Prostate gland (tissue), 2 donors: ENCODE measurements at regions not wholly inside any gene's neighbourhood (a gene's known extent, or its start where the extent isn't known, plus 50 kb on each side); places are given as distances from the start of the nearest gene placed in this dataset.

Experiments used
- DNase-seq: peaks from one replicate; pipeline ENCODE4 v3.0.0-alpha.2; 2019; ENCODE audit warnings: low spot score
- H3K27ac ChIP-seq, 2 donors: fragments of 200-600 bp; sonication (generic); 2 replicates each; pipeline ENCODE4 v1.5.1; 2017 to 2019
- H3K27me3 ChIP-seq: fragments of 200-600 bp; sonication (generic); replicated peaks from 2 replicates; pipeline ENCODE4 v1.5.1; 2019; ENCODE audit not compliant: insufficient read depth
- H3K36me3 ChIP-seq, 2 donors: fragments of 200-600 bp; sonication (generic); 1 replicate in 1 of 2; 2 replicates in 1 of 2; pipeline versions ENCODE4 v1.5.1 to v1.8.1; 2017 to 2019
- H3K4me1 ChIP-seq: fragments of 200-600 bp; sonication (generic); replicated peaks from 2 replicates; pipeline ENCODE4 v1.5.1; 2019
- H3K4me3 ChIP-seq, 2 donors: fragments of 200-600 bp; sonication (generic); 2 replicates each; pipeline ENCODE4 v1.5.1; 2017 to 2019
- H3K9me3 ChIP-seq: fragments of 200-600 bp; sonication (generic); 2 replicates; pipeline ENCODE4 v1.5.1; 2017
- POLR2A ChIP-seq: fragments of 450-650 bp; IDR thresholded peaks from one replicate; pipeline ENCODE4 v1.6.1; 2016; ENCODE audit warnings: antibody characterized with exemption, mild to moderate bottlenecking
- POLR2AphosphoS5 ChIP-seq: sonication (generic); formaldehyde crosslinking; IDR thresholded peaks from one replicate; pipeline ENCODE4 v1.6.1; 2017; ENCODE audit warnings: antibody characterized with exemption
- WGBS: methylation state at CpG from one replicate; pipeline ENCODE4 v1.1.5; 2018; 5-methylcytosine and 5-hydroxymethylcytosine counted together
- intact Hi-C: fragments of 100-400 bp; cut with DNase I; formaldehyde crosslinking; loops from one replicate; pipeline ENCODE4 v1.14.2; 2022
- TF ChIP-seq, protein P1 (sequence below), 4 experiments: fragments of 200-600 bp in 2 of 4; fragments of 450-650 bp in 2 of 4; sonication (generic) in 2 of 4; IDR thresholded peaks; 1 replicate in 3 of 4; 2 replicates in 1 of 4; pipeline ENCODE4 v1.5.1; 2016 to 2019; ENCODE audit warnings: antibody characterized with exemption in 4 of 4, mild to moderate bottlenecking in 2 of 4, moderate library complexity in 2 of 4

DNA sequence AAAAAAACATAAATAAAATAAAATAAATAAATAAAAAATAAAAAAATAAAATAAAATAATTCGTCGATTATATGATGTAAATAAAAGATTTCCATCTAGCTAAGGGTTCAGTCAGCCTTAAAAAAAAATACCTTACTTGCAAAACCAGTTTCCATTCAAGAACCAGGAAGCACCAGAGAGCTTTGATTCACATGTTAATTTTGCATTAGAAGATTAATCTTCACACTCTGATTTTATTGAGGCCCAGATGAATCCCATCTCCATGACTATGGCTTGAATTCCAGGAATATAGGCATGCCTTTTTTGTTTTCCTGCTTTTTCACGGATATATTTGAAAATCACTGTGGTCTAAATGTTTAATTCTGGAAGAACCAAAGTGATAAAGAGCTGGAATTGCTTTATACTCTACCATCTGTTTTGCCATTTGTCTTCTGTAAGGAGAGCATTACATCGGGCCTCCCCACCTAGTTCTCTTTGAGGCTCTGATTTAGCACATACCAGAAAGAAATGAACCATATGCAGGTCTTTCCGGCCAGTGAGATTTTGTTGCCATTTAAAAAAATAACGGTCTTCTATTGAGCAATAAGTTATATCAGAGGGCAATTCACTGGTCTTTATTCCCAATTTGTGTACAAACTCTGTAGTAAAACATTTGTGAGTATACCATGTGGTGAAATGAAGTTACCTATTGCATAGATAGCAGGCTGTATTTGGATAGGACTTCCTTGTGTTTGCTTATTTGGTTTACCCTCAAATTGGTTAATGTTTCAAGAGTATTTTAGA, 175.5 kb downstream of the AEBP2 start:
- WGBS = 46% methylated on average over 6 of the region's 6 CpGs
- no peak for DNase-seq

DNA sequence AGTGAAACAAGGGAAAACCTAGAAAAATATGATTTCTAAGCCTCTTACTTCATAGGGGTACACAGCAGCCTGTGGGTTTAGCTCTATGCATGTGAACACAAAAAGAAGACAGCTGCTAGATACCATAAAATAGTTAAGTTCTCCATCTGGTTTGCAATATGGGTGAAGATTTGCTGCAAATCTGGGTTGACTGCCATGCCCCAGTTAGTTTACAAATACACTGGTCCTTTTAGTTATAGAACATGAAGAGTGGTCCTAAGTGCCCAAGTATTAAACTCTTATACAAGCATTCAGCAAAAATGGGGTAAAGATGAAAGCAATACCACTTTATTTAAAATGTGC, 176.1 kb downstream of the AEBP2 start:
- no peak overlapping the region for H3K27ac ChIP-seq
- H3K9me3 ChIP-seq = no peaks in the 10 kb centered on the region
- intact Hi-C loops = no loop called here
- TF ChIP-seq POLR2A (no peak), POLR2AphosphoS5 (no peak)
- TF ChIP-seq, protein P1, sequence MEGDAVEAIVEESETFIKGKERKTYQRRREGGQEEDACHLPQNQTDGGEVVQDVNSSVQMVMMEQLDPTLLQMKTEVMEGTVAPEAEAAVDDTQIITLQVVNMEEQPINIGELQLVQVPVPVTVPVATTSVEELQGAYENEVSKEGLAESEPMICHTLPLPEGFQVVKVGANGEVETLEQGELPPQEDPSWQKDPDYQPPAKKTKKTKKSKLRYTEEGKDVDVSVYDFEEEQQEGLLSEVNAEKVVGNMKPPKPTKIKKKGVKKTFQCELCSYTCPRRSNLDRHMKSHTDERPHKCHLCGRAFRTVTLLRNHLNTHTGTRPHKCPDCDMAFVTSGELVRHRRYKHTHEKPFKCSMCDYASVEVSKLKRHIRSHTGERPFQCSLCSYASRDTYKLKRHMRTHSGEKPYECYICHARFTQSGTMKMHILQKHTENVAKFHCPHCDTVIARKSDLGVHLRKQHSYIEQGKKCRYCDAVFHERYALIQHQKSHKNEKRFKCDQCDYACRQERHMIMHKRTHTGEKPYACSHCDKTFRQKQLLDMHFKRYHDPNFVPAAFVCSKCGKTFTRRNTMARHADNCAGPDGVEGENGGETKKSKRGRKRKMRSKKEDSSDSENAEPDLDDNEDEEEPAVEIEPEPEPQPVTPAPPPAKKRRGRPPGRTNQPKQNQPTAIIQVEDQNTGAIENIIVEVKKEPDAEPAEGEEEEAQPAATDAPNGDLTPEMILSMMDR (IDR thresholded peaks at IDR 0.05) = no peak
- no peak for DNase-seq
- no peaks in the 10 kb centered on the region for H3K27me3 ChIP-seq
- H3K36me3 ChIP-seq = no peaks in the 10 kb centered on the region
- H3K4me1 ChIP-seq = no peaks in the 10 kb centered on the region
- H3K4me3 ChIP-seq = no peak overlapping the region

More for the DNA sequence above, 175.5 kb downstream of the AEBP2 start:
- intact Hi-C loops = no loop called here
- no peak overlapping the region for H3K27ac ChIP-seq
- TF ChIP-seq POLR2AphosphoS5 = no peak
- no peak for TF ChIP-seq POLR2A
- TF ChIP-seq, protein P1 (IDR thresholded peaks at IDR 0.05) = no peak
- no peaks in the 10 kb centered on the region for H3K9me3 ChIP-seq
- H3K27me3 ChIP-seq = no peaks in the 10 kb centered on the region
- H3K4me1 ChIP-seq = no peaks in the 10 kb centered on the region
- no peaks in the 10 kb centered on the region for H3K36me3 ChIP-seq
- H3K4me3 ChIP-seq = no peak overlapping the region

DNA sequence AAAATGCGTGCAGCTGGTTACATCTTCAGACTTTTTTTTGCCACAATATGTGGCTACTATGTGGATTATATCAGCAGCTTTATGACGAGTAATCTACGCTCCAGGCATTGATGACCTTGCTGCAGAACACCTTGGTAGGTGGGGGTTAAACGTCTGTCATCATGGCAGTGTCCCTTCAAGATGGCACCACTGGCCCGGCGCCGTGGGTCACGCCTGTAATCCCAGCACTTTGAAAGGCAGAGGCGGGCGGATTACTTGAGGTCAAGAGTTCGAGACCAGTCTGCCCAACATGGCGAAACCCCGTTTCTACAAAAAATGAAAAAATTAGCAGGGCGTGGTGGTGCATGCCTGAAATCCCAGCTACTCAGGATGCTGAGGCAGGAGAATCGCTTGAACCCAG, 177.5 kb downstream of the AEBP2 start:
- DNase-seq = no peak

DNA sequence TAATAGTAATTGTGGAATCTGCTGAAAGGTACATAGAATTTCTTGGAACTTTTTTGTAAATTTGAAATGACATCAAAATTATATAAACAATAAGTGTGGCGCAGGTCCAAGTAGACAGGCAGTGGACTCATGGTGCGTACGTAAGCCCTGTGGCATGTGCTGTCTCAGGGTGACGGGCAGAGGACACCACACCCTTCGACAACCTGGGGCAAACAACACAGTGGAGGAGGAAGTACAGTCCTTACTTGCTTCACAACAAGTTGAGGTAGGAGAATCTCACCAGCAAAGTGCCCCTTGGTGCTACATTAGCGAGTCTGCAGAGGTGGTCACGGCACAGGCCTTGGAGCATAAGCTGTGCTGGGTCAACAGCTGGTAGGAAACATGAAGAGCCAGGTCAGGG, 180.9 kb downstream of the AEBP2 start:
- Histone ChIP-seq H3K36me3 (no peaks in the 10 kb centered on the region), H3K4me1 (no peaks in the 10 kb centered on the region), H3K4me3 (no peak overlapping the region), H3K27ac (no peak overlapping the region), H3K27me3 (no peaks in the 10 kb centered on the region), H3K9me3 (no peaks in the 10 kb centered on the region)
- no peak for DNase-seq
- 86% methylated on average over 7 of the region's 7 CpGs for WGBS
- no peak for TF ChIP-seq POLR2AphosphoS5
- TF ChIP-seq, protein P1 (IDR thresholded peaks at IDR 0.05) = no peak
- TF ChIP-seq POLR2A = no peak
- intact Hi-C loops = no loop called here

More for the DNA sequence above, 177.5 kb downstream of the AEBP2 start:
- intact Hi-C loops = no loop called here
- 94% methylated on average over 15 of the region's 15 CpGs for WGBS
- no peaks in the 10 kb centered on the region for H3K36me3 ChIP-seq
- no peaks in the 10 kb centered on the region for H3K27me3 ChIP-seq
- no peak overlapping the region for H3K4me3 ChIP-seq
- H3K4me1 ChIP-seq = no peaks in the 10 kb centered on the region
- H3K9me3 ChIP-seq = no peaks in the 10 kb centered on the region
- no peak overlapping the region for H3K27ac ChIP-seq
- TF ChIP-seq, protein P1 (IDR thresholded peaks at IDR 0.05) = no peak
- TF ChIP-seq POLR2AphosphoS5 (no peak), POLR2A (no peak)

DNA sequence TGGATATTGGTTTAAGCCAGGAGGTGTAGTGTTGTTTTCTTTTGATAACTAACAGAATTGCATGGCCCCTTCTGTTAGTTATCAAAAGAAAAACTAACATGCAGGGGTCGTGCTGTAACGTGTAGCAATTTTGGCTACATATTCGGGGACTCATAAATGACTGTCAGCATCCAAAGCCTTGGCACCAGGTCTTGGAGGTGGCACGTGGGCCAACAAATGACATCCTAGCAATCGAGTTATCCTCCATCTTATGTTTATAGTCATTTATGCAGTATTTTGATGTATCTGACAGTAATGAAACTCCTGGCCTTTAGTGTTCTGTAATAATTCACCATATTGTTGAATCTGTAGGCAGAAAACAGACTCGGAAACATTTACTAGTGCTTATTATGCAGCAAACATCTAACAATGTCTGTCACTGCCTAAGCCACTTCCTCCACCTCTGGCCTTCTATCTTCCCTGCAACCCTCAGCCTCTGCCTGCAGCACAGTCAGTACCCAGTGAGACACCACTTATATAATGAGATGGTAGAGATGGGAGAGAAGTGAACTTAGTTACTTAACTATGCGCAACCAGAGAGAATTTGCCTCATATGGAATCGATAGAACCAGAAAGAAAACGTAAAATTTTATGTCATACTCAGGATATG, 184.6 kb downstream of the AEBP2 start:
- no peaks in the 10 kb centered on the region for H3K36me3 ChIP-seq
- no peaks in the 10 kb centered on the region for H3K27me3 ChIP-seq
- no peak overlapping the region for H3K27ac ChIP-seq
- H3K4me1 ChIP-seq = no peaks in the 10 kb centered on the region
- TF ChIP-seq, protein P1 (IDR thresholded peaks at IDR 0.05) = no peak
- no peak for TF ChIP-seq POLR2AphosphoS5
- no peak overlapping the region for H3K4me3 ChIP-seq
- 58% methylated on average over 9 of the region's 9 CpGs for WGBS
- intact Hi-C loops = no loop called here
- DNase-seq = no peak
- no peaks in the 10 kb centered on the region for H3K9me3 ChIP-seq
